DOHH2 (cell line): ENCODE measurements at regions not wholly inside any gene's neighbourhood (a gene's known extent, or its start where the extent isn't known, plus 50 kb on each side); places are given as distances from the start of the nearest gene placed in this dataset.

ENCODE experiments used
- H3F3A ChIP-seq: fragments of 200-600 bp; sonication (generic), shearing (Covaris generic); 2 replicates; pipeline ENCODE4 v1.6.0; 2016; ENCODE audit warnings: antibody characterized with exemption, mild to moderate bottlenecking; ENCODE audit not compliant: control insufficient read depth, insufficient read depth
- H3K27ac ChIP-seq: fragments of 200-600 bp; sonication (generic); 2 replicates; pipeline ENCODE4 v1.5.1; 2014; ENCODE audit warnings: low read depth, mild to moderate bottlenecking, low read length, moderate library complexity
- H3K27me3 ChIP-seq: fragments of 200-600 bp; sonication (generic); 2 replicates; pipeline ENCODE4 v1.6.1; 2014; ENCODE audit warnings: mild to moderate bottlenecking, low read length, mixed read lengths; ENCODE audit not compliant: control insufficient read depth
- H3K36me3 ChIP-seq: fragments of 200-600 bp; sonication (generic); 2 replicates; pipeline ENCODE4 v1.6.1; 2014; ENCODE audit warnings: mild to moderate bottlenecking, low read length, moderate library complexity, mixed read lengths; ENCODE audit not compliant: control insufficient read depth
- H3K4me1 ChIP-seq: fragments of 200-600 bp; sonication (generic); 2 replicates; pipeline ENCODE4 v1.6.1; 2014; ENCODE audit warnings: mild to moderate bottlenecking, low read length, mixed read lengths; ENCODE audit not compliant: control insufficient read depth
- H3K4me2 ChIP-seq: fragments of 200-600 bp; sonication (generic); 2 replicates; pipeline ENCODE4 v1.6.0; 2014; ENCODE audit warnings: mild to moderate bottlenecking, low read length, moderate library complexity
- H3K4me3 ChIP-seq: fragments of 200-600 bp; sonication (generic); 2 replicates; pipeline ENCODE4 v1.5.1; 2014; ENCODE audit warnings: mild to moderate bottlenecking, low read length, mixed read lengths
- H3K79me2 ChIP-seq: fragments of 200-600 bp; sonication (generic); 2 replicates; pipeline ENCODE4 v1.6.1; 2014; ENCODE audit warnings: mild to moderate bottlenecking, low read length, mixed read lengths; ENCODE audit not compliant: control insufficient read depth
- H3K9me2 ChIP-seq: fragments of 200-600 bp; sonication (generic); replicated peaks from 2 replicates; pipeline ENCODE4 v1.6.1; 2014; ENCODE audit warnings: mild to moderate bottlenecking, low read length, mixed read lengths; ENCODE audit not compliant: control insufficient read depth
- H3K9me3 ChIP-seq: fragments of 200-600 bp; sonication (generic); 2 replicates; pipeline ENCODE4 v1.6.1; 2014; ENCODE audit warnings: antibody characterized with exemption, low read length, mixed read lengths; ENCODE audit not compliant: control insufficient read depth, insufficient read depth
- H4K20me1 ChIP-seq: fragments of 200-600 bp; sonication (generic); 2 replicates; pipeline ENCODE4 v1.6.0; 2014; ENCODE audit warnings: low read depth, mild to moderate bottlenecking, antibody characterized with exemption, low read length, moderate library complexity; ENCODE audit not compliant: control insufficient read depth, insufficient read depth
- EZH2phosphoT487 ChIP-seq: fragments of 200-600 bp; sonication (generic); IDR thresholded peaks from 2 replicates; pipeline ENCODE4 v1.6.1; 2017; ENCODE audit warnings: borderline replicate concordance, mild to moderate bottlenecking, antibody characterized with exemption, low read length, moderate library complexity, mixed read lengths
- TF ChIP-seq, protein P1 (sequence below): fragments of 200-600 bp; sonication (generic); IDR thresholded peaks from one replicate; pipeline ENCODE4 v1.5.1; 2014; ENCODE audit warnings: antibody characterized with exemption, mild to moderate bottlenecking, low read depth, low read length; ENCODE audit not compliant: poor library complexity, severe bottlenecking

DNA sequence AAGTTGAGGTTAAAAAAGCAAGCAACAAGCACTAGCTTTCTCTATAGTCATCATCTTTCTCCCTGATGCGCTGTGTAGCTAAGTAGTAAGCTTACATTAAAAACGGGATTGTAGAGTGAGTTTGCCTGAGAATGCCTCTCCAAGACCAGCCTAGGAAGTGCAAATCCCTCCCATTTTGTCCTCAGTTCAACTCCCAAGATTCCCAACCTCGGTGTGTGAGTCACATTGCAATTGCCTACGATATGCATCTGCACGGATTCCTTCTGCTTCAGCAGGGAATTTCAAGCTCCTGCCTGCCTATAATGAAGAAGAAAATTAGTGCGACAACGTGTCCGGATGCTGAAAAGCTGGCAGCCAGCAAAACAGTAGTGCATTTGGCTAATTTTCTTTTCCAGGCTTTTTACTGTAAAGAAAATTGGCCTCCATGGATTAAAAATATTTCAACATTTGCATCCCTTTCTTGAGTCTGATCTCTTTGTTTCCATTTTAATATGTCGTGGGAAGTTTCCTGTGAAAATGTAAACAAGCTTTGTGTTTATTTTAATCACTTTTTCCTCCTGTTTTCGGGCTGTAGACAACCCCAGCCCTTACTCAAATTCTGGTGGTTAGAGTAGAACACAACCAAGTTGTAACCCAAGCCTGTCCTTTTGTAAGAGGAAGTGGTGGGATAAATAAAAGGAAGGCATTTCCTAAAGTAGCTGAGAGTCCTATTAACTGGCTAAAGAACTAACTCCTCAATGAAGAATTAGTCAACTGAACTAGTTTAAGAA, 58.4 kb upstream of the TET2 start:
- no peaks in the 10 kb centered on the region for H3F3A ChIP-seq
- TF ChIP-seq EZH2phosphoT487: no peak
- TF ChIP-seq, protein P1, sequence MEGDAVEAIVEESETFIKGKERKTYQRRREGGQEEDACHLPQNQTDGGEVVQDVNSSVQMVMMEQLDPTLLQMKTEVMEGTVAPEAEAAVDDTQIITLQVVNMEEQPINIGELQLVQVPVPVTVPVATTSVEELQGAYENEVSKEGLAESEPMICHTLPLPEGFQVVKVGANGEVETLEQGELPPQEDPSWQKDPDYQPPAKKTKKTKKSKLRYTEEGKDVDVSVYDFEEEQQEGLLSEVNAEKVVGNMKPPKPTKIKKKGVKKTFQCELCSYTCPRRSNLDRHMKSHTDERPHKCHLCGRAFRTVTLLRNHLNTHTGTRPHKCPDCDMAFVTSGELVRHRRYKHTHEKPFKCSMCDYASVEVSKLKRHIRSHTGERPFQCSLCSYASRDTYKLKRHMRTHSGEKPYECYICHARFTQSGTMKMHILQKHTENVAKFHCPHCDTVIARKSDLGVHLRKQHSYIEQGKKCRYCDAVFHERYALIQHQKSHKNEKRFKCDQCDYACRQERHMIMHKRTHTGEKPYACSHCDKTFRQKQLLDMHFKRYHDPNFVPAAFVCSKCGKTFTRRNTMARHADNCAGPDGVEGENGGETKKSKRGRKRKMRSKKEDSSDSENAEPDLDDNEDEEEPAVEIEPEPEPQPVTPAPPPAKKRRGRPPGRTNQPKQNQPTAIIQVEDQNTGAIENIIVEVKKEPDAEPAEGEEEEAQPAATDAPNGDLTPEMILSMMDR: no peak
- no peak overlapping the region for H3K4me2 ChIP-seq
- H3K27ac ChIP-seq: no peak overlapping the region
- no peak overlapping the region for H3K4me3 ChIP-seq
- no peaks in the 10 kb centered on the region for H3K9me2 ChIP-seq
- H3K79me2 ChIP-seq: no peaks in the 10 kb centered on the region
- no peaks in the 10 kb centered on the region for H3K36me3 ChIP-seq
- no peaks in the 10 kb centered on the region for H3K4me1 ChIP-seq
- H3K9me3 ChIP-seq: no peaks in the 10 kb centered on the region
- no peaks in the 10 kb centered on the region for H4K20me1 ChIP-seq
- no peaks in the 10 kb centered on the region for H3K27me3 ChIP-seq

DNA sequence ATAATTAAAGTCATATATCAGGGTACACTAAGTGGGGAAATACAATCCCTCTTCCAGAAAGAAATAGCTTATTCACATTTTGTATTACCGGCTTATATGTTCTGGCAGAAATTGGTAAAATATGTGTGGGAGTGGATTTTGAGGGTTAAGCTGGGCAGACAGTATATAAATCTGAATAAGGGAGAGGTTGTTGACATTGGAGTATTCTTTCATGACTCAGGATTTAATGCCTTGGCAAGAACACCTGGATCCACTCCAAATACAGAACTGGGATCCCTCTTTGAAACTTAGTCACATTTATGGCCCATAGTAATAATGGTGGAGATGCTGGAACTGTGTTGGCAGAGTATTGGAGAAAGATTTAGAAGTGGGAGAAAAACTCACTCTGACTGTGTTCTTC, 54.3 kb upstream of the TET2 start:
- H3K4me3 ChIP-seq: no peak overlapping the region
- TF ChIP-seq EZH2phosphoT487: no peak
- TF ChIP-seq, protein P1: no peak
- no peaks in the 10 kb centered on the region for H4K20me1 ChIP-seq
- H3K9me3 ChIP-seq: no peaks in the 10 kb centered on the region
- H3K27ac ChIP-seq: no peak overlapping the region
- H3K4me1 ChIP-seq: no peaks in the 10 kb centered on the region
- no peaks in the 10 kb centered on the region for H3K79me2 ChIP-seq
- H3K4me2 ChIP-seq: no peak overlapping the region
- no peaks in the 10 kb centered on the region for H3F3A ChIP-seq
- no peaks in the 10 kb centered on the region for H3K27me3 ChIP-seq
- H3K9me2 ChIP-seq: no peaks in the 10 kb centered on the region
- no peaks in the 10 kb centered on the region for H3K36me3 ChIP-seq

DNA sequence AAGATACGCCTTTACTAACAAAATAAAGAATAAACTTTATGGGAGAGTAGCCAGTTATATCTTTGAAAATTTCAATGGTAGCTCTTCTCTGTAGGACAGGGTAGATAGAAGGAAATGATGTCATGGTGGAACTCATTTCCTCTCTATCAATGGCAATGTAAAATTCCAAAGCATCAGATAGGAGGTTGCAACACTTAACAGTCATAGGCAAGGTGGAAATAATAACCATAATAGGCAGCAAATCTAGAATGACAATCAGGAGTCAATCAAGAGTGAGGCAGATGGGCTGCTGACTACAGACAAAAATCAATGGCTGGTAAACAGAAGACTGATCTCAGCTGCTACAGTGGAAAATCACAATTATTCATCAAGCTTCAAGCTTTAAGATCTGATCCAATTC, 53.9 kb upstream of the TET2 start:
- Histone ChIP-seq H3K9me2 (no peaks in the 10 kb centered on the region), H3K4me3 (no peak overlapping the region), H3F3A (no peaks in the 10 kb centered on the region), H3K79me2 (no peaks in the 10 kb centered on the region), H4K20me1 (no peaks in the 10 kb centered on the region), H3K4me2 (no peak overlapping the region), H3K27ac (no peak overlapping the region), H3K9me3 (no peaks in the 10 kb centered on the region), H3K4me1 (no peaks in the 10 kb centered on the region), H3K36me3 (no peaks in the 10 kb centered on the region), H3K27me3 (no peaks in the 10 kb centered on the region)
- TF ChIP-seq, protein P1: no peak
- no peak for TF ChIP-seq EZH2phosphoT487
